HEK293T (cell line): ENCODE measurements at regions not wholly inside any gene's neighbourhood (a gene's known extent, or its start where the extent isn't known, plus 50 kb on each side); places are given as distances from the start of the nearest gene placed in this dataset.

Experiments
- ARNT ChIP-seq: fragments of 450-650 bp; IDR thresholded peaks from 2 replicates; pipeline ENCODE4 v1.6.1; 2017; ENCODE audit warnings: mild to moderate bottlenecking
- BHLHE40 ChIP-seq: fragments of 450-650 bp; IDR thresholded peaks from 2 replicates; pipeline ENCODE4 v1.6.1; 2016; ENCODE audit warnings: mild to moderate bottlenecking, moderate library complexity, borderline replicate concordance
- ELF4 ChIP-seq: fragments of 450-650 bp; IDR thresholded peaks from 2 replicates; pipeline ENCODE4 v1.6.1; 2017; ENCODE audit warnings: antibody characterized with exemption
- FOXK2 ChIP-seq: fragments of 450-650 bp; IDR thresholded peaks from 2 replicates; pipeline ENCODE4 v1.6.1; 2016; ENCODE audit warnings: mild to moderate bottlenecking
- FOXM1 ChIP-seq: fragments of 450-650 bp; IDR thresholded peaks from 2 replicates; pipeline ENCODE4 v1.6.1; 2017; ENCODE audit warnings: mild to moderate bottlenecking, borderline replicate concordance
- HDGF ChIP-seq: fragments of 450-650 bp; IDR thresholded peaks from 2 replicates; pipeline ENCODE4 v1.6.1; 2017; ENCODE audit warnings: antibody characterized with exemption, borderline replicate concordance
- L3MBTL2 ChIP-seq: fragments of 450-650 bp; conservative IDR thresholded peaks from 2 replicates; pipeline ENCODE4 v1.6.1; 2016; ENCODE audit warnings: mild to moderate bottlenecking
- LEF1 ChIP-seq: fragments of 450-650 bp; IDR thresholded peaks from 2 replicates; pipeline ENCODE4 v1.6.1; 2017; ENCODE audit warnings: mild to moderate bottlenecking, borderline replicate concordance
- NFRKB ChIP-seq: fragments of 450-650 bp; IDR thresholded peaks from 2 replicates; pipeline ENCODE4 v1.6.1; 2016; ENCODE audit warnings: mild to moderate bottlenecking, moderate library complexity
- PKNOX1 ChIP-seq: fragments of 450-650 bp; IDR thresholded peaks from 2 replicates; pipeline ENCODE4 v1.6.1; 2016
- SP1 ChIP-seq: fragments of 450-650 bp; IDR thresholded peaks from 2 replicates; pipeline ENCODE4 v1.6.1; 2017

- no peak for TF ChIP-seq FOXM1
- no peak for TF ChIP-seq NFRKB
- no peak for TF ChIP-seq FOXK2
- no peak for TF ChIP-seq SP1
- TF ChIP-seq BHLHE40: no peak
- TF ChIP-seq HDGF: no peak
- no peak for TF ChIP-seq L3MBTL2
- TF ChIP-seq LEF1: no peak
- no peak for TF ChIP-seq PKNOX1
- no peak for TF ChIP-seq ARNT
- no peak for TF ChIP-seq ELF4
These were observed 169.4 kb downstream of the RASEF start for GRCh38 chr9:82893549-82893948.
